Lung (tissue), 11 donors: ENCODE measurements at regions not wholly inside any gene's neighbourhood (a gene's known extent, or its start where the extent isn't known, plus 50 kb on each side); places are given as distances from the start of the nearest gene placed in this dataset.

Experiments
- ATAC-seq: fragments of 200-7000 bp; cut with Tn5 transposase; one replicate; pipeline ENCODE4 v1.9.1; 2020; ENCODE audit warnings: moderate number of reproducible peaks; ENCODE audit not compliant: insufficient read depth, low FRiP score
- DNase-seq, 3 donors: peaks; one replicate each; pipeline ENCODE4 v3.0.0-alpha.2; 2013 to 2017
- H3K27ac ChIP-seq, 2 donors: one replicate each; pipeline ENCODE4 v1.5.1; 2013; ENCODE audit warnings: mild to moderate bottlenecking in 2 of 2, moderate library complexity in 2 of 2, control low read depth in 1 of 2, inconsistent platforms in 1 of 2, low read depth in 1 of 2, low read length in 1 of 2
- H3K27me3 ChIP-seq, 3 donors: one replicate each; pipeline ENCODE4 v1.5.1; 2013; ENCODE audit warnings: low read length in 2 of 3; ENCODE audit not compliant: control insufficient read depth in 3 of 3, insufficient read depth in 3 of 3
- H3K36me3 ChIP-seq, 4 donors: one replicate each; pipeline ENCODE4 v1.5.1; 2013; ENCODE audit warnings: low read length in 4 of 4, mild to moderate bottlenecking in 1 of 4, moderate library complexity in 1 of 4; ENCODE audit not compliant: control insufficient read depth in 4 of 4, insufficient read depth in 4 of 4
- H3K4me1 ChIP-seq, 5 donors: one replicate each; pipeline ENCODE4 v1.5.1; 2013; ENCODE audit warnings: low read length in 5 of 5, mild to moderate bottlenecking in 2 of 5, moderate library complexity in 1 of 5; ENCODE audit not compliant: control insufficient read depth in 5 of 5, insufficient read depth in 5 of 5
- H3K4me3 ChIP-seq: one replicate; pipeline ENCODE4 v1.5.1; 2013; ENCODE audit warnings: mild to moderate bottlenecking, control low read depth, moderate library complexity
- H3K9ac ChIP-seq, 2 donors: one replicate each; pipeline ENCODE4 v1.5.1; 2013; ENCODE audit warnings: low read length in 2 of 2, control low read depth in 1 of 2; ENCODE audit not compliant: insufficient read depth in 1 of 2
- H3K9me3 ChIP-seq, 4 donors: one replicate each; pipeline ENCODE4 v1.5.1; 2013; ENCODE audit warnings: low read length in 3 of 4, mild to moderate bottlenecking in 1 of 4, moderate library complexity in 1 of 4; ENCODE audit not compliant: control insufficient read depth in 4 of 4, insufficient read depth in 3 of 4
- WGBS, 2 donors: extraction: QIAGEN DNeasy Blood & Tissue Kit; methylation state at CpG; one replicate each; pipeline ENCODE4 v1.1.7; 2013; 5-methylcytosine and 5-hydroxymethylcytosine counted together
- TF ChIP-seq, protein P1 (sequence below): IDR thresholded peaks from 2 replicates; pipeline ENCODE4 v1.5.1; 2012; ENCODE audit warnings: mild to moderate bottlenecking; ENCODE audit errors: control extremely low read depth, extremely low read depth
- donor health status: control.
- donor health status: control.
- donor health status: Bipolar disorder and iron deficiency.
- donor health status: healthy.
- donor health status: DM: yes; HTN: yes; CAD: no.

DNA sequence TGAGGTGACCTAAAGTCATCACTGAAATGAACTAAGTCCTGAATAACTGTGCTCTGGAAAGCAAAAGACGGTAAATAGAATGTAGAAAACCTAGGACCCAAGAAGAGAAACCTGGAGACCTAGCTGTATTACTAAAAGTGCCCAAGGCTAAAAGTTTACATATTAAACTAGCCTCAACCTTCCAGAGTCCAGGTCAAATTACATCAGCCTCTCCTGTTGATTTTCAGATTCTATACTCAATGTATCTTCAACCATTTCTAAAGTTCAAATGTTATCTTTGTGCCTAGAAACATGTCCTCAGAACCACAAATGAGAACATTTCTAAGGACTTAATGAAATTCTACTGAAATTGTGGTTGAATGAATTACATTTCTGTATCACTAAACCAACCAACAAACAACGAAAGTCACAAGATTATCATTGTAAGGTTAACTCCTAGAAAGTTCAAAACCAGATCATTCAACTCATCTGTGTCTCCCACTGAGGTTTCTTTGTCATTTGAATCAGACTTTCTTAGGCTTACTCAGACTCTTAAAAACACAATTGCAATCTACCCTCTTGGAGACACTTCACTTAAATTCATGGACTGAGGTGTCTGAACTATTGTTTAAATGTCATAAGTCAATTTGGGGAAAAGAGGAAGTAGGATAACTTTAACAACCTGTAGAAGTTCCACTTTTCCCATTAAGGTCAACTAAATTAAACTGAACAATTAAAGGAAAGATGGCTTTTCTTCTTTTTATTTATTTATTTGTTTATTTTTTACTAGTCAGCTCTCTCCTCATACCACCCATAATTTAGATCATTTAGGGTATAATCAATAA is 207.7 kb downstream of the BARHL2 start:
- WGBS, 2 donors = 86 to 90% methylated on average over 2 of the region's 2 CpGs
- no peak for DNase-seq
- H3K4me1 ChIP-seq = no peaks in the 10 kb centered on the region
- no peak for ATAC-seq
- no peaks in the 10 kb centered on the region for H3K27me3 ChIP-seq
- H3K4me3 ChIP-seq = no peak overlapping the region
- no peaks in the 10 kb centered on the region for H3K36me3 ChIP-seq
- no peak overlapping the region for H3K27ac ChIP-seq
- TF ChIP-seq, protein P1, sequence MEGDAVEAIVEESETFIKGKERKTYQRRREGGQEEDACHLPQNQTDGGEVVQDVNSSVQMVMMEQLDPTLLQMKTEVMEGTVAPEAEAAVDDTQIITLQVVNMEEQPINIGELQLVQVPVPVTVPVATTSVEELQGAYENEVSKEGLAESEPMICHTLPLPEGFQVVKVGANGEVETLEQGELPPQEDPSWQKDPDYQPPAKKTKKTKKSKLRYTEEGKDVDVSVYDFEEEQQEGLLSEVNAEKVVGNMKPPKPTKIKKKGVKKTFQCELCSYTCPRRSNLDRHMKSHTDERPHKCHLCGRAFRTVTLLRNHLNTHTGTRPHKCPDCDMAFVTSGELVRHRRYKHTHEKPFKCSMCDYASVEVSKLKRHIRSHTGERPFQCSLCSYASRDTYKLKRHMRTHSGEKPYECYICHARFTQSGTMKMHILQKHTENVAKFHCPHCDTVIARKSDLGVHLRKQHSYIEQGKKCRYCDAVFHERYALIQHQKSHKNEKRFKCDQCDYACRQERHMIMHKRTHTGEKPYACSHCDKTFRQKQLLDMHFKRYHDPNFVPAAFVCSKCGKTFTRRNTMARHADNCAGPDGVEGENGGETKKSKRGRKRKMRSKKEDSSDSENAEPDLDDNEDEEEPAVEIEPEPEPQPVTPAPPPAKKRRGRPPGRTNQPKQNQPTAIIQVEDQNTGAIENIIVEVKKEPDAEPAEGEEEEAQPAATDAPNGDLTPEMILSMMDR = no peak
- H3K9me3 ChIP-seq = no peaks in the 10 kb centered on the region
- no peak overlapping the region for H3K9ac ChIP-seq

DNA sequence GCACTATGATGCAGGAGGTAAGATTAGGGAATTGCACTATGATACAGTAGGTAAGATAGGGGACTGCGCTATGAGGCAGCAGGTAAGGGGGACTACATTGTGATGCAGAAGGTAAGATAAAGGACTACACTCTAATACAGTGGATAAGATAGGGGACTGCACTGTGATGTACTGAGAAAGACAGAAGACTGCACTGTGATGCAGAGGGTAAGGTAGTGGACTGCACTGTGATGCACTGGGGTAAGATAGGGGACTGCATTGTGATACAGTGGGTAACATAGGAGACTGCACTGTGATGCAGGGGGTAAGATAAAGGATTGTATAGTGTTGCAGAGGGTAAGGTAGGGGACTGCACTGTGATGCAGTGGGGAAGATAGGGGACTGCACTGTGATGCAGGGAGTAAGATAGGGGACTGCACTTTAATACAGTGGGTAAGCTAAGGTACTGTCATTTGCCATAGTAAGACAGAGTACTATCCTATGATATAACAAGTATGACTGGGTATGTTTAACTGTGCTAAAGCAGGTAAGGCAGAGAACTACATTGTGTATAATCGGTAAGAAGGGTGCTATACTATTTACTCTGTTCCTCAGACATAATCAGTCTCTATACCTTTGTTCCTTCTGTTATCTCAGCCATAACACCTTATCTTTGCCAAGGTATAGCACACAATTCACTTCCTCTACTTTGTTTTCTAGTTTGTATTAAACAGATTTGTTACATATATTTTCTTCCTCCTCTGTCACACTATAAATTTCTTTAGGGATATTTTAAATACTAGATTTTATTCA is 208.5 kb downstream of the BARHL2 start:
- Histone ChIP-seq H3K36me3 (no peaks in the 10 kb centered on the region), H3K9me3 (no peaks in the 10 kb centered on the region), H3K4me3 (no peak overlapping the region), H3K9ac (no peak overlapping the region), H3K27me3 (no peaks in the 10 kb centered on the region), H3K27ac (no peak overlapping the region), H3K4me1 (no peaks in the 10 kb centered on the region)
- WGBS, 2 donors = 56 to 61% methylated on average over 2 of the region's 2 CpGs
- DNase-seq (no peak), ATAC-seq (no peak)
- TF ChIP-seq, protein P1 = no peak

DNA sequence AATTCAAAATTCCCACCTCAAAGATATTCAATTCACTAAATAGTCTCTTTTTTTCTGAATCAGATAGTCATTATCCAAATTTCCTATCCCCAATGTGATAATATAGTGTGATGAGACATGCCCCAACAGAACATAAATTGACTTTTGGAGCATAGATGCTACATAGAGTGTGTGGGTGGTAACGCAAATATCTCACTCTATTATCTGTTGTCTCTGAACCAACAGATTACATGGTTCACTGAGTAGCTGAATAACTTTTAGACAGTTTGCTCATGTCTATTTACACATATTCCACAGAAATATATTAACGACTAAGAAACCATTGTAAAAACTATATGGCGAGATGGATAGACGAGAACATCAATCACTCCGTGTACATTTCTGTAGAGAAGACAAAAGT is 209.9 kb downstream of the BARHL2 start:
- Histone ChIP-seq H3K36me3 (no peaks in the 10 kb centered on the region), H3K4me1 (no peaks in the 10 kb centered on the region), H3K4me3 (no peak overlapping the region), H3K27me3 (no peaks in the 10 kb centered on the region), H3K9ac (no peak overlapping the region), H3K27ac (no peak overlapping the region), H3K9me3 (no peaks in the 10 kb centered on the region)
- DNase-seq = no peak
- 88 to 91% methylated on average over 5 of the region's 5 CpGs for WGBS, 2 donors
- ATAC-seq = no peak
- TF ChIP-seq, protein P1 = no peak
